ENCODE measurements at regions not wholly inside any gene's neighbourhood (a gene's known extent, or its start where the extent isn't known, plus 50 kb on each side); places are given as distances from the start of the nearest gene placed in this dataset.

- H4K20me1 ChIP-seq (ENCODE audit: insufficient read depth, low read length) = no peaks in the 10 kb centered on the region
- H3K27ac ChIP-seq (ENCODE audit: low read depth, low read length) = no peak overlapping the region
- TF ChIP-seq CTCF (IDR thresholded peaks at IDR 0.05; ENCODE audit: extremely low read depth, low read depth, low read length) = no peak
Measured at GRCh38 chr19:31538879-31539278, 189.6 kb upstream of the TSHZ3 start.

GRCh38 chr19:31539386-31539785, 190.2 kb upstream of the TSHZ3 start:
- no peaks in the 10 kb centered on the region for H3K9me3 ChIP-seq (ENCODE audit: low read depth, low read length)
- no peaks in the 10 kb centered on the region for H3K4me1 ChIP-seq (ENCODE audit: insufficient read depth, low read length)
- TF ChIP-seq CTCF (IDR thresholded peaks at IDR 0.05; ENCODE audit: extremely low read depth, low read depth, low read length) = no peak
- H3K79me2 ChIP-seq (ENCODE audit: insufficient read depth, low read length) = no peaks in the 10 kb centered on the region
- H3K4me3 ChIP-seq (ENCODE audit: insufficient read depth, low read length) = no peak overlapping the region
- no peak overlapping the region for H2AFZ ChIP-seq (ENCODE audit: low read length)
- DNase-seq (ENCODE audit: insufficient read length, low spot score, missing footprints) = no peak
- no peak overlapping the region for H3K4me2 ChIP-seq (ENCODE audit: insufficient read depth, low read length)
- no peaks in the 10 kb centered on the region for H4K20me1 ChIP-seq (ENCODE audit: insufficient read depth, low read length)
- H3K27me3 ChIP-seq (ENCODE audit: insufficient read depth, low read length) = no peaks in the 10 kb centered on the region
- no peaks in the 10 kb centered on the region for H3K36me3 ChIP-seq (ENCODE audit: insufficient read depth, low read length)
- no peak overlapping the region for H3K27ac ChIP-seq (ENCODE audit: low read depth, low read length)

More at GRCh38 chr19:31538879-31539278, 189.6 kb upstream of the TSHZ3 start:
- Histone ChIP-seq H3K36me3 (ENCODE audit: insufficient read depth, low read length) (no peaks in the 10 kb centered on the region), H3K4me1 (ENCODE audit: insufficient read depth, low read length) (no peaks in the 10 kb centered on the region), H3K27me3 (ENCODE audit: insufficient read depth, low read length) (no peaks in the 10 kb centered on the region), H3K4me2 (ENCODE audit: insufficient read depth, low read length) (no peak overlapping the region), H3K4me3 (ENCODE audit: insufficient read depth, low read length) (no peak overlapping the region), H3K79me2 (ENCODE audit: insufficient read depth, low read length) (no peaks in the 10 kb centered on the region), H2AFZ (ENCODE audit: low read length) (no peak overlapping the region), H3K9me3 (ENCODE audit: low read depth, low read length) (no peaks in the 10 kb centered on the region)
- no peak for DNase-seq (ENCODE audit: insufficient read length, low spot score, missing footprints)

- TF ChIP-seq CTCF (IDR thresholded peaks at IDR 0.05; ENCODE audit: extremely low read depth, low read depth, low read length) = no peak
- Histone ChIP-seq H4K20me1 (ENCODE audit: insufficient read depth, low read length) (no peaks in the 10 kb centered on the region), H2AFZ (ENCODE audit: low read length) (no peak overlapping the region), H3K27ac (ENCODE audit: low read depth, low read length) (no peak overlapping the region), H3K9me3 (ENCODE audit: low read depth, low read length) (no peaks in the 10 kb centered on the region), H3K27me3 (ENCODE audit: insufficient read depth, low read length) (no peaks in the 10 kb centered on the region), H3K4me3 (ENCODE audit: insufficient read depth, low read length) (no peak overlapping the region), H3K4me2 (ENCODE audit: insufficient read depth, low read length) (no peak overlapping the region), H3K79me2 (ENCODE audit: insufficient read depth, low read length) (no peaks in the 10 kb centered on the region), H3K36me3 (ENCODE audit: insufficient read depth, low read length) (no peaks in the 10 kb centered on the region), H3K4me1 (ENCODE audit: insufficient read depth, low read length) (no peaks in the 10 kb centered on the region)
- DNase-seq (ENCODE audit: insufficient read length, low spot score, missing footprints) = no peak
Measured at GRCh38 chr19:31541396-31541795, 192.2 kb upstream of the TSHZ3 start.

- no peak overlapping the region for H3K4me3 ChIP-seq (ENCODE audit: insufficient read depth, low read length)
- no peaks in the 10 kb centered on the region for H4K20me1 ChIP-seq (ENCODE audit: insufficient read depth, low read length)
- H3K27me3 ChIP-seq (ENCODE audit: insufficient read depth, low read length) = no peaks in the 10 kb centered on the region
- no peak overlapping the region for H3K27ac ChIP-seq (ENCODE audit: low read depth, low read length)
- H2AFZ ChIP-seq (ENCODE audit: low read length) = no peak overlapping the region
- H3K9me3 ChIP-seq (ENCODE audit: low read depth, low read length) = no peaks in the 10 kb centered on the region
- no peak for TF ChIP-seq CTCF (IDR thresholded peaks at IDR 0.05; ENCODE audit: extremely low read depth, low read depth, low read length)
- DNase-seq (ENCODE audit: insufficient read length, low spot score, missing footprints) = no peak
- H3K4me2 ChIP-seq (ENCODE audit: insufficient read depth, low read length) = no peak overlapping the region
- H3K79me2 ChIP-seq (ENCODE audit: insufficient read depth, low read length) = no peaks in the 10 kb centered on the region
- H3K4me1 ChIP-seq (ENCODE audit: insufficient read depth, low read length) = no peaks in the 10 kb centered on the region
- H3K36me3 ChIP-seq (ENCODE audit: insufficient read depth, low read length) = no peaks in the 10 kb centered on the region
Measured at GRCh38 chr19:31543456-31543855, 194.2 kb upstream of the TSHZ3 start.

All from osteoblast (primary cell).